ENCODE measurements at regions not wholly inside any gene's neighbourhood (a gene's known extent, or its start where the extent isn't known, plus 50 kb on each side); places are given as distances from the start of the nearest gene placed in this dataset.

- TF ChIP-seq CTCF (IDR thresholded peaks at IDR 0.05) (peak; percentile 34), ZFX (IDR thresholded peaks at IDR 0.05; ENCODE audit: borderline replicate concordance) (no peak)
- no peak overlapping the region for H3K27ac ChIP-seq
Observed at GRCh38 chr11:116605543-116606459, 167.0 kb downstream of the BUD13 start.

- no peak overlapping the region for H3K27ac ChIP-seq
Observed at GRCh38 chr11:116603728-116604323, 169.0 kb downstream of the BUD13 start.

GRCh38 chr11:116602637-116602942 is 170.2 kb downstream of the BUD13 start:
- no peak overlapping the region for H3K27ac ChIP-seq
- TF ChIP-seq CTCF (IDR thresholded peaks at IDR 0.05) (no peak), ZFX (IDR thresholded peaks at IDR 0.05; ENCODE audit: borderline replicate concordance) (no peak)

More at GRCh38 chr11:116603728-116604323, 169.0 kb downstream of the BUD13 start:
- TF ChIP-seq ZFX (IDR thresholded peaks at IDR 0.05; ENCODE audit: borderline replicate concordance) (no peak), CTCF (IDR thresholded peaks at IDR 0.05) (no peak)

- no peak overlapping the region for H3K27ac ChIP-seq
- TF ChIP-seq ZFX (IDR thresholded peaks at IDR 0.05; ENCODE audit: borderline replicate concordance) (no peak), CTCF (IDR thresholded peaks at IDR 0.05) (no peak)
Observed at GRCh38 chr11:116601814-116602636, 170.8 kb downstream of the BUD13 start.

- no peak overlapping the region for H3K27ac ChIP-seq
- TF ChIP-seq CTCF (IDR thresholded peaks at IDR 0.05), result no peak
- TF ChIP-seq ZFX (IDR thresholded peaks at IDR 0.05; ENCODE audit: borderline replicate concordance), result no peak
Observed at GRCh38 chr11:116600930-116601329, 171.9 kb downstream of the BUD13 start.

- TF ChIP-seq ZFX (IDR thresholded peaks at IDR 0.05; ENCODE audit: borderline replicate concordance) (no peak), CTCF (IDR thresholded peaks at IDR 0.05) (no peak)
- H3K27ac ChIP-seq, result no peak overlapping the region
Observed at GRCh38 chr11:116598556-116598955, 174.2 kb downstream of the BUD13 start.

All from 22Rv1 (cell line).